ENCODE measurements at regions not wholly inside any gene's neighbourhood (a gene's known extent, or its start where the extent isn't known, plus 50 kb on each side); places are given as distances from the start of the nearest gene placed in this dataset.

DNA sequence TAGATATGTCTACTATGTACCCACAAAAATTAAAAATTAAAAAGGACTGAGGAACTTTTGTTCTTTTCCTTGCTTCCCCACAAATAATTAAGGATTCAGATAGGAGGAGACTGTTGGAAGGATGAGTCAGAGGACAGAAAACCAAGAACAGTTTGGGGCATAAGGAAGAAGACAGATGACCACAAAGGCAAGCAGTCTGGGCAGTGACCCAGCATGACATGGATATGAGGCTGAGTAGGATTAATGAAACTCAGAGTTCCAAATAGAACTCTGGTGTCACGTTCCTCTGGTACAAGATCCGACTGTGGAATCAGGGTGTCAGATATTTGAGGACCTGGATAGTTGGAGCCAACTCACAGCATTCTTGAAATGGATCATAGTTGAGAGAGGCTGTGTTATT lies 89.3 kb upstream of the SLC38A4 start:
- no peak for DNase-seq (ENCODE audit: low spot score in 2 of 2)
- no peaks in the 10 kb centered on the region for H3K27me3 ChIP-seq
- H3K4me3 ChIP-seq: no peak overlapping the region
- H3K9me3 ChIP-seq: peaks cover 0 to 5% of the 10 kb centered on the region in 2 donors
- H3K4me1 ChIP-seq: no peaks in the 10 kb centered on the region
- no peak overlapping the region for H3K27ac ChIP-seq
- intact Hi-C loops (cut with DNase I): no loop called here
- no peaks in the 10 kb centered on the region for H3K36me3 ChIP-seq
- TF ChIP-seq, protein P1, sequence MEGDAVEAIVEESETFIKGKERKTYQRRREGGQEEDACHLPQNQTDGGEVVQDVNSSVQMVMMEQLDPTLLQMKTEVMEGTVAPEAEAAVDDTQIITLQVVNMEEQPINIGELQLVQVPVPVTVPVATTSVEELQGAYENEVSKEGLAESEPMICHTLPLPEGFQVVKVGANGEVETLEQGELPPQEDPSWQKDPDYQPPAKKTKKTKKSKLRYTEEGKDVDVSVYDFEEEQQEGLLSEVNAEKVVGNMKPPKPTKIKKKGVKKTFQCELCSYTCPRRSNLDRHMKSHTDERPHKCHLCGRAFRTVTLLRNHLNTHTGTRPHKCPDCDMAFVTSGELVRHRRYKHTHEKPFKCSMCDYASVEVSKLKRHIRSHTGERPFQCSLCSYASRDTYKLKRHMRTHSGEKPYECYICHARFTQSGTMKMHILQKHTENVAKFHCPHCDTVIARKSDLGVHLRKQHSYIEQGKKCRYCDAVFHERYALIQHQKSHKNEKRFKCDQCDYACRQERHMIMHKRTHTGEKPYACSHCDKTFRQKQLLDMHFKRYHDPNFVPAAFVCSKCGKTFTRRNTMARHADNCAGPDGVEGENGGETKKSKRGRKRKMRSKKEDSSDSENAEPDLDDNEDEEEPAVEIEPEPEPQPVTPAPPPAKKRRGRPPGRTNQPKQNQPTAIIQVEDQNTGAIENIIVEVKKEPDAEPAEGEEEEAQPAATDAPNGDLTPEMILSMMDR (IDR thresholded peaks at IDR 0.05): no peak

DNA sequence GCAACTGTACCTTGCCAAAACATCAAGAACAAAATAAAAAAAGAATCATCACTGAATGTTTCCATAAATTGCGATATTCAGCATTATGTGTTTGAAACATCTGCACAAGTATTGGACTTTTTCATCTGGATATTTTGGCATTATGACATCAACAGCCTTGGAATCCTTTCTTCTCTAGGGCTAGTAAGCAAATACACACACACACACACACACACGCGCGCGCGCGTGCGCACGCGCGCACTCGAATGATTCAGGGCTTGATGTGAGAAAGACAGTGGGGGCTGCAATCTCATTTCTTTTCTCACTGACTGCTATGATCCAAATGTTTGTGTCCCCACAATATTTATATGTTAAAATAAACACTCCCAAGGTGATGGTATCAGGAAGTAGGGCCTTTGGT lies 90.0 kb upstream of the SLC38A4 start:
- no peak overlapping the region for H3K27ac ChIP-seq
- H3K9me3 ChIP-seq: peaks cover 0 to 5% of the 10 kb centered on the region in 2 donors
- TF ChIP-seq, protein P1 (IDR thresholded peaks at IDR 0.05): no peak
- H3K4me1 ChIP-seq: no peaks in the 10 kb centered on the region
- DNase-seq (ENCODE audit: low spot score in 2 of 2): no peak
- no peak overlapping the region for H3K4me3 ChIP-seq
- intact Hi-C loops (cut with DNase I): no loop called here
- no peaks in the 10 kb centered on the region for H3K36me3 ChIP-seq
- H3K27me3 ChIP-seq: no peaks in the 10 kb centered on the region

DNA sequence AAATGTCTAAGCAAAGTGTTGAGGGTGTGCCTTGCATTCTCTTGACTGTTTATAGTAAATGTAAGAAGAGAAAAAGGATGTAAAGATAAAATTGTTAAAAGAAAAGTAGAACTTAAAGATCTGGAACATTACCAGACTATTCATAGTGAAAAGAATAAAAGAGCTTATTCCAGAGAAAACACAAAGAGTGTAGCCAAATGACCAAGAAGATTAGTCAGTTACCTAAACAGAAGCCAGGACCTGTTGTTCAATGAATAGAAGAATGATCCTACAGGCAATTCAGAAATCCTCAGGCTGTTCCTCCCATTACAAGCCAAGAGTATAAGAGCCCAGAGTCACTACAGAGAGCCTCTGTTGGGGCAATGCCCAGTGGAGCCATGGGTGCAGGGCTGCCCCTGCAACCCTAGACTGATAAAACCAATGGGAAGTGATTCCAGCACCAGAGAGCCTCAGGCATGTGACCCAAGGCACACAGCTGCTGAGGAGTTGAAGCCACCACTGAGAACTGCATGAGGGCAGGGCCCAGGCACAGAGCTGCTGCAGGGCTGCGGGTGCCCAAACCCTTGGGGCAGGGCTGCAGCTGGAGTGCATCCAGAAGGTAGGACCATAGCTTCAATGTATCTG lies 91.1 kb upstream of the SLC38A4 start:
- Histone ChIP-seq H3K4me1 (no peaks in the 10 kb centered on the region), H3K27me3 (no peaks in the 10 kb centered on the region), H3K4me3 (no peak overlapping the region), H3K27ac (no peak overlapping the region), H3K36me3 (no peaks in the 10 kb centered on the region), H3K9me3 (no peaks in the 10 kb centered on the region)
- TF ChIP-seq, protein P1 (IDR thresholded peaks at IDR 0.05): no peak
- no peak for DNase-seq (ENCODE audit: low spot score in 2 of 2)
- intact Hi-C loops (cut with DNase I): loop anchor here (1.0 kb wide), 1 partner anchor 20 kb away; no protein-coding TSS in a partner anchor

DNA sequence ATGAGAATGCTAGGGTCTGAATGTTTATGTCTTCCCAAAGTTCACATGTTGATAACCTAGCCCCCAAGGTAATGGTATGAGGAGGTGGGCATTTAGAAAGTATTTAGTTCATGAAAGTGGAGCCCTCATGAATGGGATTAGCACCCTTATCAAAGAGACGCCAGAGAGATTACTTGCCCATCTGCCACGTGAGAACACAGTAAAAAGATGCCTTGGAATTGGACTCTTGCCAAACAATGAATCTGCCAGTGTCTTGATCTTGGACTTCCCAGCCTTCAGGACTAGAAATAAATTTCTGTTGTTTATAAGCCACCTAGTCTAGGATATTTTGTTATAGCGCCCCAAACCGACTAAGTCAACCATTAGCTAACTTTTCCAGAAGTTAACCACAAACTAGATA lies 92.0 kb upstream of the SLC38A4 start:
- no peak for DNase-seq (ENCODE audit: low spot score in 2 of 2)
- Histone ChIP-seq H3K4me1 (no peaks in the 10 kb centered on the region), H3K27me3 (no peaks in the 10 kb centered on the region), H3K9me3 (no peaks in the 10 kb centered on the region), H3K4me3 (no peak overlapping the region), H3K36me3 (no peaks in the 10 kb centered on the region), H3K27ac (no peak overlapping the region)
- intact Hi-C loops (cut with DNase I): loop anchor here (1.0 kb wide), 1 partner anchor 21 kb away; no protein-coding TSS in a partner anchor
- TF ChIP-seq, protein P1 (IDR thresholded peaks at IDR 0.05): no peak

DNA sequence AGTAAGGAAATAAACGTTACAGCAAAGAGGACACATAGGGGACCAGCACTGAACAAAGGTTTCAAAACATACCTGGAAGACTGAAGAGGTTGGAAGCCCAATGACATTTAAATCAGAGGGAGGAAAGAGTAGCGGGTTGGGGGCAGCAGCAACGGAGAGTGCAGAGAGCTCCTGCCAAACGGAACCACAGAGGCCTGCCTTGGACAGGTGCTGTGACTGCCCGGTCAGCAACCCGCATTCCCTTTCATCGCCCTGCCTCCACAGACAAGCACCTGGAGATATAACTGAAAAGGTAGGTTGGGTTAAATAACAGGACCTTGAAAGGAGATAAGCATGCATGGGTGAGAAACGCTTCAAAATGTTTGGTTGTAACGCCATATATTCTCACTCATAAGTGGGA lies 92.8 kb upstream of the SLC38A4 start:
- Histone ChIP-seq H3K4me3 (no peak overlapping the region), H3K27ac (no peak overlapping the region), H3K36me3 (no peaks in the 10 kb centered on the region), H3K4me1 (no peaks in the 10 kb centered on the region), H3K9me3 (no peaks in the 10 kb centered on the region), H3K27me3 (no peaks in the 10 kb centered on the region)
- DNase-seq (ENCODE audit: low spot score in 2 of 2): no peak
- intact Hi-C loops (cut with DNase I): no loop called here
- TF ChIP-seq, protein P1 (IDR thresholded peaks at IDR 0.05): no peak

All from ascending aorta (tissue), 2 donors.